ENCODE measurements at regions not wholly inside any gene's neighbourhood (a gene's known extent, or its start where the extent isn't known, plus 50 kb on each side); places are given as distances from the start of the nearest gene placed in this dataset.

DNA sequence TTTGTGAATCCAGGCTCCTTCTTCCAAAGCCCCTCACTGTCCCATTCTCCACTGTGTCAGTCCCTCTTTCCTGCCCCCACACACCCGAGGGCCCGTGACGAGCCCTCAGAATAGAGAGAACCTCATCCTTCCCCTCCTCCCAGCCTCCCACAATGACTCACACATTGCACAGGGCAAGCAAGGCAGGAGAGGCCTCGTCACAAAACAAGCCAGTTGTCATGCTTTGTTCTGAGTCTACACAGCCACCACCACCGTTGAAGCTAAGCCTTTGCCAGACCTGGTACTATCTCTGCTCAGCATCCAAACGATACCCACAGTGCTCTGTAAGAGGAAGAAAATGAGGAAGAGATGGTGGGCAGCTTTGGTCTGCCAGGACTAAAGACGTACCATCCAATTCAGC is 142.2 kb upstream of the ZNF366 start:
- TF ChIP-seq, protein P1, sequence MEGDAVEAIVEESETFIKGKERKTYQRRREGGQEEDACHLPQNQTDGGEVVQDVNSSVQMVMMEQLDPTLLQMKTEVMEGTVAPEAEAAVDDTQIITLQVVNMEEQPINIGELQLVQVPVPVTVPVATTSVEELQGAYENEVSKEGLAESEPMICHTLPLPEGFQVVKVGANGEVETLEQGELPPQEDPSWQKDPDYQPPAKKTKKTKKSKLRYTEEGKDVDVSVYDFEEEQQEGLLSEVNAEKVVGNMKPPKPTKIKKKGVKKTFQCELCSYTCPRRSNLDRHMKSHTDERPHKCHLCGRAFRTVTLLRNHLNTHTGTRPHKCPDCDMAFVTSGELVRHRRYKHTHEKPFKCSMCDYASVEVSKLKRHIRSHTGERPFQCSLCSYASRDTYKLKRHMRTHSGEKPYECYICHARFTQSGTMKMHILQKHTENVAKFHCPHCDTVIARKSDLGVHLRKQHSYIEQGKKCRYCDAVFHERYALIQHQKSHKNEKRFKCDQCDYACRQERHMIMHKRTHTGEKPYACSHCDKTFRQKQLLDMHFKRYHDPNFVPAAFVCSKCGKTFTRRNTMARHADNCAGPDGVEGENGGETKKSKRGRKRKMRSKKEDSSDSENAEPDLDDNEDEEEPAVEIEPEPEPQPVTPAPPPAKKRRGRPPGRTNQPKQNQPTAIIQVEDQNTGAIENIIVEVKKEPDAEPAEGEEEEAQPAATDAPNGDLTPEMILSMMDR (conservative IDR thresholded peaks at IDR 0.05; ENCODE audit: low read depth, low read length) = no peak
- no peak for TF ChIP-seq EZH2 (IDR thresholded peaks at IDR 0.05; ENCODE audit: borderline replicate concordance, low read depth, low read length, poor library complexity, severe bottlenecking)
